ENCODE measurements at regions not wholly inside any gene's neighbourhood (a gene's known extent, or its start where the extent isn't known, plus 50 kb on each side); places are given as distances from the start of the nearest gene placed in this dataset.

GRCh38 chr14:101395779-101396178 is 165.5 kb upstream of the DIO3 start:
- no peak for TF ChIP-seq CTCF (IDR thresholded peaks at IDR 0.05)
- TF ChIP-seq POLR2A (IDR thresholded peaks at IDR 0.05) = no peak
